Hematopoietic multipotent progenitor cell treated with erythropoietin and hydrocortisone succinate and interleukin-3 and kit ligand, for 4 days (in vitro differentiated cells): ENCODE measurements at regions not wholly inside any gene's neighbourhood (a gene's known extent, or its start where the extent isn't known, plus 50 kb on each side); places are given as distances from the start of the nearest gene placed in this dataset.
"Not testable (repeated sequence)": the region's sequence is repeated elsewhere in the genome, so short reads cannot be mapped to it uniquely, and the experiment has no call there.

Experiments used
- DNase-seq: peaks from one replicate; pipeline ENCODE4 v3.0.0-alpha.2; 2015

- DNase-seq, result no peak
Measured at GRCh38 chr12:67760586-67761275, 112.2 kb downstream of the DYRK2 start.

- no peak for DNase-seq
Measured at GRCh38 chr12:67761566-67761965, 113.0 kb downstream of the DYRK2 start.

GRCh38 chr12:67764055-67764454 lies 115.5 kb downstream of the DYRK2 start:
- DNase-seq, result no peak

- DNase-seq, result no peak
Measured at GRCh38 chr12:67764946-67765619, 116.5 kb downstream of the DYRK2 start.

- no peak for DNase-seq
Measured at GRCh38 chr12:67765776-67766766, 117.5 kb downstream of the DYRK2 start.

GRCh38 chr12:67772267-67773169 lies 124.0 kb downstream of the DYRK2 start:
- DNase-seq, result no peak

- DNase-seq, result no peak
Measured at GRCh38 chr12:67773896-67774295, 125.4 kb downstream of the DYRK2 start.

GRCh38 chr12:67774983-67775587 lies 126.5 kb downstream of the DYRK2 start:
- no peak for DNase-seq

GRCh38 chr12:67780580-67781084 lies 132.1 kb downstream of the DYRK2 start:
- DNase-seq, result no peak

GRCh38 chr12:67782573-67782972 lies 134.0 kb downstream of the DYRK2 start:
- DNase-seq, result no peak

- no peak for DNase-seq
Measured at GRCh38 chr12:67783393-67783792, 134.8 kb downstream of the DYRK2 start.

- no peak for DNase-seq
Measured at GRCh38 chr12:67784831-67785230, 136.3 kb downstream of the DYRK2 start.

- no peak for DNase-seq
Measured at GRCh38 chr12:67786086-67786485, 137.5 kb downstream of the DYRK2 start.

GRCh38 chr12:67788118-67788517 lies 139.6 kb downstream of the DYRK2 start:
- no peak for DNase-seq

GRCh38 chr12:67789266-67789665 lies 140.7 kb downstream of the DYRK2 start:
- no peak for DNase-seq

GRCh38 chr12:67790660-67791059 lies 142.1 kb downstream of the DYRK2 start:
- DNase-seq, result no peak

GRCh38 chr12:67791362-67791761 lies 142.8 kb downstream of the DYRK2 start:
- DNase-seq, result not testable (repeated sequence)

GRCh38 chr12:67792185-67792584 lies 143.6 kb downstream of the DYRK2 start:
- no peak for DNase-seq

- DNase-seq, result no peak
Measured at GRCh38 chr12:67794161-67794560, 145.6 kb downstream of the DYRK2 start.

- no peak for DNase-seq
Measured at GRCh38 chr12:67795236-67795635, 146.7 kb downstream of the DYRK2 start.

- DNase-seq, result no peak
Measured at GRCh38 chr12:67797185-67797741, 148.7 kb downstream of the DYRK2 start.
